ENCODE measurements at regions not wholly inside any gene's neighbourhood (a gene's known extent, or its start where the extent isn't known, plus 50 kb on each side); places are given as distances from the start of the nearest gene placed in this dataset.
"Not testable (repeated sequence)": the region's sequence is repeated elsewhere in the genome, so short reads cannot be mapped to it uniquely, and the experiment has no call there.

DNA sequence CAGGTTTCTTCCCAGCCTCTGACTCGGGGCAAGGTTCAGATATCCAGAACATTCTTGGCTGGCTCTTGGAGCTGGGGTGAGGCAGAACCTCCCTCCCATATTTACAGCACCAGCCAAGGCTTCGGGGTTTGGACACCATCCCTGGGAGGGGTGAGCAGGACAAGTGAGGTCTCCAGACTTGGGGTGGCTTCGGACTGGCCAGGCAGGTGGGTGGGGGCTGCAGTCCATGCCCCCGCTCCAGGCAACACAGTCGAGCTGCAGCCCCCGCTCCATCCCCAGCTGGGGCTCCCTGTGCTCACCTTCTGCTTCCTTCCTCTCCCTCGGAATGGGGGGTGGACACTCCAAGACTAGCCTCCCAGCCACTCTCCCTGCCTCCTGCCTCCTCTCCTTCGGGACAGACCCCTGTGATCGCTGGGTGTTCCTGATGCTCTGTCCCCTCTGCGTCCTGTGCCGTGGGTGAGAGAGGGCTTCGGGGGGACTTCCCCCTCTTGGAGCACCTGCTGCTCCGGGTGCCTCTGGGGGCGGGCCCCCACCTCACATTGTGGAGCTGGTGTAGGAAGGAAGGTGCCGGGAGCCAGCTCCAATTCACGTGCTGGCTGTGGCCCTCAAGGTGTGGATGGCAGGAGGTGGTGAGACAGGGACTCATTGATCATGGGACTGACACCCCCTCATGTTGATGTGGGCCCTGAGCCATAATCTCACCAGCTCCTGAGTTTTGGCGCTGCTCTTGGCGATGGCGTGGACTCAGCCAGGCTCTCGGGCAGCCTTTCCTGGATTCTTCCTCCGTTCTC lies 189.2 kb downstream of the SEC14L1 start:
- Mint-ChIP-seq H3K36me3 (ENCODE audit: low read depth) (no peaks in the 10 kb centered on the region), H3K4me3 (no peak overlapping the region), H3K27me3 (no peaks in the 10 kb centered on the region), H3K9me3 (no peaks in the 10 kb centered on the region), H3K27ac (no peak overlapping the region), H3K4me1 (ENCODE audit: low read depth) (peaks cover 53% of the 10 kb centered on the region)
- DNase-seq: peak; percentile 30

DNA sequence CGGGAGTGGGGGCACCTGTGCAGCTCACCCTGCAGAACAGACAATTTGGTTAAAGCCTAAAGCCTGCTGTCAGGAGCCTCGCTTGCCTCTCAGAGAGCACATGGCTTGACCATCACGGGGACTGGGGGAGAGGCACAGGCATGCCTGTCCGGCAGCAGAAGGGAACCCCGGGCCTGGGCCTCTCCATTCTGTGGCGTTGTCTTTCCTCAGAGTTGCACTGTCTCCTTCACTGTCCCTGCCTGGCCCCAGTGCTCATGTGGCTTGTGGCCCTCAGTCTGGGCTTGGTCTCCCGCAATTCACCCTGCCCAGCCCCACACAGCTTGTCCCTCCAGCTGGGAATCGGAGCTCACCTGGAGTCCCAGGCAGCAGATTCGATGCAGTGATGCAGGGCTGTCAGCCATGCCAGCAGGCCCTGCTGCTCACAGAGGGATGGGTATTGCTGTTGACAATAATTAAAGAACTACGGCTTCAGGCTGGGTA lies 189.9 kb downstream of the SEC14L1 start:
- H3K27ac Mint-ChIP-seq: no peak overlapping the region
- H3K4me1 Mint-ChIP-seq (ENCODE audit: low read depth): peaks cover 46% of the 10 kb centered on the region
- no peak overlapping the region for H3K4me3 Mint-ChIP-seq
- H3K9me3 Mint-ChIP-seq: no peaks in the 10 kb centered on the region
- H3K27me3 Mint-ChIP-seq: no peaks in the 10 kb centered on the region
- H3K36me3 Mint-ChIP-seq (ENCODE audit: low read depth): no peaks in the 10 kb centered on the region
- peak; percentile 34 for DNase-seq

DNA sequence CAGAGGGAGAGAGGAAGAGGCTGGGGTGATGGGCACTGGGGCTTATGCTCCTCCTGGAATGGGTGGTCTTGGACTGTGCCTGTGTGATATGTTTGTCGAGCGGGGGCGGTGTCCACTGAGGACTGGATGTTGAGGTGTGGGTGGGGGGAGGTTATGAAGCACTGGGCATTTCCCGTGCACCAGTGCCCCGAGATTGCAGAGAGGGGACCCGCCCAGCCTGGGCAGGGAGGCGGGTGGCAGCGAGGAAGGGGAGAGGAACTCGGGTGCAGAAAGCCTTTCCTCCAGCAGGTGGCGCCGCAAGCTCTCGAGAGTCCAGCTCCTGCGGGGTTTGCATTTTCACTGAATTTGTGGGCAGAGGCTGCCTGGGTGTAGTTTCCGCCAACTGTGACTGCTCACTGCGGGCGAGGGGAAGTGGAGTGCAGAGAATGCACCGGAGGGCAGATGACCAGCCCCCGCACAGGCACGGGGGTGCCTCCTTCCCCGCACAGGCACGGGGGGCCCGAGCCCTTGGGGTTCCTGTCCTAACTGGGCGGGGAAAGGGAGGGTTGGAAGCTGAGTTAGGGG lies 190.6 kb downstream of the SEC14L1 start:
- H3K36me3 Mint-ChIP-seq (ENCODE audit: low read depth): no peaks in the 10 kb centered on the region
- no peaks in the 10 kb centered on the region for H3K27me3 Mint-ChIP-seq
- H3K27ac Mint-ChIP-seq: peak overlapping the region; percentile 92
- DNase-seq: peak; percentile 98
- peak overlapping the region; percentile 69 for H3K4me3 Mint-ChIP-seq
- H3K9me3 Mint-ChIP-seq: no peaks in the 10 kb centered on the region
- H3K4me1 Mint-ChIP-seq (ENCODE audit: low read depth): peaks cover 39% of the 10 kb centered on the region

DNA sequence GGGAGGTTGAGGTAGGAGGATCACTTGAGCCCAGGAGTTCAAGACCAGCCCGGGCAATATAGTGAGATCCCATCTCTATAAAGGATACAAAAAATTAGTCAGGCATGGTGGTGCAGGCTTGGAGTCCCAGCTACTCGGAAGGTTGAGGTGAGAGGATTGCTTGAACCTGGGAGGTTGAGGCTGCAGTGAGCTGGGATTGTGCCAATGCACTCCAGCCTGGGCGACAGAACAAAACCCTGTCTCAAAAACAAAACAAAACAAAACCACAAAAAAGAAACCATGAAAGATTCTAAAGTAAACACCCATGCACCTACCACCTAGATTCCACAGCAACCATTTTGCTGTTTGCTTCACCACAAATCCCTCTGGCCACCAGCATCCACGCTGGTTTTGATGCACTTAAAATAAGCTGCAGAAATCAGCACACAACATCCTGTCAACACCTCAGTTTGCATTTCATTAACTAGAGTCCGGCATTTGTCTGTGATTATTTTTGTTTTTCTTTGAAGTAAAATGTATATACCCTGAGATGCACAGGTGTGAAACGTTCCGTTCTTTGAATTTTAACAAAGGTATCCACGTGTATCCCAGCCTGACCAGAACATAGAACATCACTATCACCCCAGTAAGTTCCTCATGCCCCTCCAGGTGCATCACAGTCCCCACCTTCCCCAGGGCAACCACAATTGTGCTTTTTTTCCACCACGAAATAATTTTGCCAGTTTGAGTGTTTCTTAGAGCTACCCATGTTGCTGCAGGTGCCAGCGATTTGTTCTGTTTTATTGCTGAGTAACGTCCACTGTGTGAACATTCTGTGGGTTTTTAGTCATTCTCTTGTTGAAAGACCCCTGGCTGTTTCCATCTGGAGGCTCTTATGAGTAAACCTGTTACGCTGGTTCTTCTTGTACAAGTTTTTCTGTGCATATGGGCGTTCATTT lies 191.5 kb downstream of the SEC14L1 start:
- Mint-ChIP-seq H3K9me3 (peaks cover 2% of the 10 kb centered on the region), H3K27ac (peak overlapping the region; percentile 92), H3K27me3 (no peaks in the 10 kb centered on the region), H3K36me3 (ENCODE audit: low read depth) (peaks cover 3% of the 10 kb centered on the region), H3K4me1 (ENCODE audit: low read depth) (peaks cover 33% of the 10 kb centered on the region), H3K4me3 (peak overlapping the region; percentile 69)
- DNase-seq: peak; percentile 44

DNA sequence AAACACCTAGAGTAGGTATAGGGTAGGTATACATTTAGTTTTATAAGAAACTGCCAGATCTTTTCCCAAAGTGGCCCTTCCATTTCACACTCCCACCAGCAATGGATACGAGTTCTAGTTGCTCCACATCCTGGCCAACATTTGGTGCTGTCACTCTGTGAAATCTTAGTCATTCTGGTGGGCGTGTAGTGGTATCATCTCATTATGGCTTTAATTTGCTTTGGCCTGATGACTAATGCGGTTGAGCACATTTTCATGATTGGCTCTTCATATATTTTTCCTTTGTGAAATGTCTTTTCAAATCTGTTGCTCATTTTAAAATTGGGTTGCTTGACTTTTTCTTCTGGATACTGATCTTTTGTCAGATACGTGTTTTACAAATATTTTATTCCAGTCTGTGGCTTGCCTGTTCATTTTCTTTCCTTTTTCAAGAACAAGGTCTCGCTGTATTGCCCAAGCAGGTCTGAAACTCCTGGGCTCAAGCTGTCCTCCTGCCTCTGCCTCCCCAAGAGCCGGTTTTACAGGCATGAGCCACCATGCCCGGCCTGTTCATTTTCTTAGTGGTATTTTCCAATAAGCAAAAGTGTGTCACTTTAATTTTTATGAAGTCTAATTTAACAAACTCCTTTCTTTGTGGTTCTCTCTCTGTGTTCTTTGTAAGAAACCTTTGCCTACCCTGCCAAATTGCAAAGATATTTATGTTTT lies 192.4 kb downstream of the SEC14L1 start:
- Mint-ChIP-seq H3K27ac (peak overlapping the region; percentile 92), H3K27me3 (no peaks in the 10 kb centered on the region), H3K9me3 (peaks cover 6% of the 10 kb centered on the region), H3K4me3 (peak overlapping the region; percentile 69), H3K4me1 (ENCODE audit: low read depth) (peaks cover 33% of the 10 kb centered on the region), H3K36me3 (ENCODE audit: low read depth) (peaks cover 4% of the 10 kb centered on the region)
- peak; percentile 40 for DNase-seq

DNA sequence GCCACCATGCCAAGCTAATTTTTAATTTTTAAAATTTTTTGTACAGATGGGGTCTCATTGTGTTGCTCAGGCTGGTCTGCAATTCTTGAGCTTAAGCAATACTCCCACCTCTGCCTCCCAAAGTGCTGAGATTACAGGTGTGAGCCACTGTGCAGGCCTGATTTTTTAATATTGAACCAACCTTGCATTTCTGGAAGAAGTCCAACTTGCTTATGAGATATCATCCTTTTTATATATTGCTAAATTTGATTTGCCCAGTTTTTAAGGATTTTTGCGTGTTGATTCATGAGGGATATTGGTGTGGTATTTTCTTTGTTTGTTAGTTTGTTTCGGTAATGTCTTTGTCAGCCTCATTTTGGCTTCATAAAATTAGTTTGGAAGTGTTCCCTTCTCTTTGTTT lies 196.4 kb downstream of the SEC14L1 start:
- DNase-seq: no peak
- Mint-ChIP-seq H3K9me3 (peaks cover 6% of the 10 kb centered on the region), H3K36me3 (ENCODE audit: low read depth) (peaks cover 4% of the 10 kb centered on the region), H3K4me1 (ENCODE audit: low read depth) (peaks cover 46% of the 10 kb centered on the region), H3K27ac (no peak overlapping the region), H3K27me3 (no peaks in the 10 kb centered on the region), H3K4me3 (no peak overlapping the region)

DNA sequence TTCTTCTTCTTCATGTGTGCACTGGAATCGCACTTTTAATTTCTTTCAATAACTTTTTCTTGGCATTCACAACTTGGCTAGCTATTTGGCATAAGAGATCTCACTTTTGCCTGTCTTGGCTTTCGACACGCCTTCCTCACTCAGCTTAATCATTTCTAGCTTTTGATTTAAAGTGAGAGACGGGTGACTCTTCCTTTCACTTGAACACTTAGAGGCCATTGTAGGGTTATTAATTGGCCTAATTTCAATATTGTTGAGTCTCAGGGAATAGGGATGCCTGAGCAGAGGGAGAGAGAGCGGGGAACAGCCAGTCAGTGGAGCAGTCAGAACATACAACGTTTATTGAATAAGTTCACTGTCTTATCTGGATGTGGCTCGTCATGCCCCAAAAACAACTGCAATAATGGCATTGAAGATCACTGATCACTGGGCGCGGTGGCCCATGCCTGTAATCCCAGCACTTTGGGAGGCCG lies 200.3 kb downstream of the SEC14L1 start:
- Mint-ChIP-seq H3K36me3 (ENCODE audit: low read depth) (peaks cover 4% of the 10 kb centered on the region), H3K4me3 (peak overlapping the region; percentile 63), H3K4me1 (ENCODE audit: low read depth) (peaks cover 53% of the 10 kb centered on the region), H3K27me3 (no peaks in the 10 kb centered on the region), H3K9me3 (peaks cover 8% of the 10 kb centered on the region), H3K27ac (peak overlapping the region; percentile 92)
- DNase-seq: peak; percentile 36

DNA sequence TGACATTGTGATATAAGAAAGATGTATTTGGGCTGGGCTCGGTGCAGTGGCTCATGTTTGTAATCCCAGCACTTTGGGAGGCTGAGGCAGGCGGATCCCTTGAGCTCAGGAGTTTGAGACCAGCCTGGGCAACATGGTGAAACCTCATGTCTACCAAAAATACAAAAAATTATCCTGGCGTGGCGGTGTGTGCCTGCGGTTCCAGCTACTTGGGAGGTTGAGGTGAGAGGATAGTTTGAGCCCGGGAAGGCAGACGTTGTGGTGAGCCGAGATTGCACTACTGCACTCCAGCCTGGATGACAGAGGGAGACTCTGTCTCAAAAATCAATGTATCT lies 201.9 kb downstream of the SEC14L1 start:
- H3K4me3 Mint-ChIP-seq: peak overlapping the region; percentile 63
- peak overlapping the region; percentile 92 for H3K27ac Mint-ChIP-seq
- H3K9me3 Mint-ChIP-seq; H3K27me3 Mint-ChIP-seq; H3K36me3 Mint-ChIP-seq (ENCODE audit: low read depth): not testable (repeated sequence)
- peaks cover 55% of the 10 kb centered on the region for H3K4me1 Mint-ChIP-seq (ENCODE audit: low read depth)
- DNase-seq: peak; percentile 32

DNA sequence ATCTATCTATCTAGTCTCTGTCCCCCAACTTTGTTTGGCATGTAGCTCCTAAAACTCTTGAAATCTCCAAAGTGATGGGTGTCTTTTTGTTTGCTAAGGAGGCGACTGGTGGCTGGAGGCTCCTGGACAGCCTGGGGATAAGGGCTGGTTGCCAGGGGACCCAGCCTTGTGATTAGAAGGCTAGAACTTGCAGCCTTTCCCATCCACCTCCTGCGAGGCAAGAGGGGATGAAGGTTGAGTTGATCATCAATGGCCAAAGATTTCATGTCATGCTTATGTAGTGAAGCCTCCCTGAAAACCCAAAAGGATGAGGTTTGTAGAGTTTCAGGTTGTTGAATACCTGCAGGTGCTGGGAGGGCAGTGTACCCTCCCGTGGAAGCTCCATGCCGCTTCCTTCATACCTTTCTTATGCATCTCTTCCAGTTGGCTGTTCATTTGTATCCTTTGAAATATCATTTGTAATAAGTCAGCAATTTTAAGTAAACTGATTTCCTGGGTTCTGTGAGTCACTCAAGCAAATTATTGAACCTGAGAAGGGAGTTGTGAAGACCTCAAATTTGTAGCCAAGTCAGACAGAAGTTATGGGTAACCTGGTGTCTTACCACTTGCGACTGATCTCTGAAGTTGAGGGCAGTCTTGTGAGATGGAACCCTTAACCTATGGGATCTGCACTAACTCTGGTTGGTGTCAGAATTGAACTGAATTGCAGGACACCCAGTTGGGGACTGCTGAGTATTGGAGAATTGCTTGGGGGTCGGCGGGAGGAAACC lies 202.4 kb downstream of the SEC14L1 start:
- peak overlapping the region; percentile 92 for H3K27ac Mint-ChIP-seq
- H3K27me3 Mint-ChIP-seq: no peaks in the 10 kb centered on the region
- H3K9me3 Mint-ChIP-seq: peaks cover 2% of the 10 kb centered on the region
- no peaks in the 10 kb centered on the region for H3K36me3 Mint-ChIP-seq (ENCODE audit: low read depth)
- H3K4me1 Mint-ChIP-seq (ENCODE audit: low read depth): peaks cover 58% of the 10 kb centered on the region
- H3K4me3 Mint-ChIP-seq: peak overlapping the region; percentile 63
- DNase-seq: peak; percentile 36

DNA sequence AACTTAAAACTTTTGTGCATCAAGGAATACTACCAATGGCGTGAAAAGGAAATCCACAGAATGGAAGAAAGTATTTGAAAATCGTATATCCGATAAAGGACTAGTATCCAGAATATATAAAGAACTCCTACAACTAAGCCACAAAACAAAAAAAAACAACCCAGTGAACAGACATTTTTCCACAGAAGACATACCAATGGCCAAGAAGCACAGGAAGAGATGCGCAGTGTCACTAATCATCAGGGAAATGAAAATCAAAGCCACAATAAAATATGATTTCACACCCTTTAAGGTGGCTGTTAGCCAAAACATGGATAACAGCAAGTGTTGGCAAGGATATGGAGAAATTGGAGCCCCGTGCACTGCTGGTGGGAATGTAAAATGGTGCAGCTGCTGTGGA lies 203.3 kb downstream of the SEC14L1 start:
- Mint-ChIP-seq H3K4me3 (no peak overlapping the region), H3K27me3 (no peaks in the 10 kb centered on the region), H3K4me1 (ENCODE audit: low read depth) (peaks cover 55% of the 10 kb centered on the region), H3K36me3 (ENCODE audit: low read depth) (no peaks in the 10 kb centered on the region), H3K9me3 (peaks cover 2% of the 10 kb centered on the region), H3K27ac (no peak overlapping the region)
- DNase-seq: no peak

DNA sequence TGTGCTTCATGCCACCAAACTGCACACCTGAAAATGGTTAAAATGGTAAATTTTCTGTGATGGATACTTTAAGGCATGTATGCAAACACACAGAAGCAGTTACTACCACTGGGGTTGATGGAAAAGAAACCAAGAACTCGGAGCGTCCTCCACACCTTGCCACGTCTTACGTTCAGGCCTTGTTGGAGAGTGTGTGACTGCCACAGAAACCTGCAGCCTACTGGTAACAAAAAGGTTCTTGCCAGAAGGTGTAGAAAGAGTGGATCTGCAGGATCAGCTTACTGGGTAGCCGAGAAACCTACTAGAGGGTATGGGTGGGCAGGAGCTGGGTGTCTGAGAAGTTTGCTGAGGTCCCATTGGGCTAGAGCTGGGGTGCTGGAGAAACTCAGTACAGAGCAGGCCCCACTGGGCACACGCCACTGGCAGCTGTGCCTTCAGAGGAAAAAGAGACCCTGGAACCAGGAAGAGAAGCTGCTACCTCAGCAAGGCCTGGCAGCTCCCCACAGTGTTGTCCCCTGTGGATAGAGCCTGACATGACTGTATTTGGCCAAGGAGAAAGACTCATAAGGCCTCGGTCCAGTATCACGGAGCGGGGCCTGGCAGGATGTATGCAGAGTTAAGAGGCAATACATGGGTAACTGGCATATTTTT lies 204.6 kb downstream of the SEC14L1 start:
- DNase-seq: peak; percentile 24
- H3K9me3 Mint-ChIP-seq: peaks cover 2% of the 10 kb centered on the region
- peaks cover 53% of the 10 kb centered on the region for H3K4me1 Mint-ChIP-seq (ENCODE audit: low read depth)
- H3K27ac Mint-ChIP-seq: no peak overlapping the region
- no peaks in the 10 kb centered on the region for H3K36me3 Mint-ChIP-seq (ENCODE audit: low read depth)
- H3K27me3 Mint-ChIP-seq: no peaks in the 10 kb centered on the region
- no peak overlapping the region for H3K4me3 Mint-ChIP-seq

DNA sequence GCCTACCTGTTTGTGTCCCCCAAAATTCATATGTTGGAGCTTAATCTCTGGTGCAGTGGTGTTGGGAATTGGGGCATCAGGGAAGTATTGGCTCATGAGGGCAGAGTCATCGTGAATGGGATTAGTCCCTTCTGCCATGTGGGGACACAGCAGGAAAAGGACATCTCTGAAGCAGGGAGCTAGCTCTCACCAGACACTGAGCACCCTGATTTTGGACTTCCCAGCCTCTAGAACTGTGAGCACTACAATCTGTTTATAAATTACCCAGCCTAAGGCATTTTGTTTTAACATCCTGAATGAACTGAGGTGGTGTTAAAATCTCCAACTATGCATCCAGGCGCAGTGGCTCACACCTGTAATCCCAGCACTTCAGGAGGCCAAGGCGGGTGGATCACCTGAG lies 206.0 kb downstream of the SEC14L1 start:
- no peak overlapping the region for H3K4me3 Mint-ChIP-seq
- H3K27ac Mint-ChIP-seq: no peak overlapping the region
- no peaks in the 10 kb centered on the region for H3K36me3 Mint-ChIP-seq (ENCODE audit: low read depth)
- H3K27me3 Mint-ChIP-seq: no peaks in the 10 kb centered on the region
- DNase-seq: peak; percentile 12
- H3K4me1 Mint-ChIP-seq (ENCODE audit: low read depth): peaks cover 51% of the 10 kb centered on the region
- peaks cover 2% of the 10 kb centered on the region for H3K9me3 Mint-ChIP-seq

DNA sequence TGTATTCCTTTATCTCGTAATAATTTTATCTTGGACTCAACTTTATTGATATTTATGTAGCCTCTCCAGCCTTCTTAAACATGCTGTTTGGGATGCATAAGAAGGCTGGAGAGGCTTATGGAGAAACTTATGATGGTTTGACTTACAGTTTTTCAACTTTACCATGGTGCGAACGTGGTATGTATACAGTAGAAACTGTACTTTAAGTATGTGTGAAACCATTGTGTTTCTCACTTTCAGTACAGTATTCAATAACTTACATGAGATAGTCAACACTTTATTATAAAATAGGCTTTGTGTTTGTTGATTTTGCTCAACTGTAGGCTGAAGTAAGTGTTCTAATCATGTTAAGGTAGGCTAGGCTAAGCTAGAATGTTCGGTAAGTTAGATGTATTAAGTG lies 206.8 kb downstream of the SEC14L1 start:
- no peak overlapping the region for H3K4me3 Mint-ChIP-seq
- no peak overlapping the region for H3K27ac Mint-ChIP-seq
- no peaks in the 10 kb centered on the region for H3K27me3 Mint-ChIP-seq
- peaks cover 2% of the 10 kb centered on the region for H3K9me3 Mint-ChIP-seq
- peaks cover 46% of the 10 kb centered on the region for H3K4me1 Mint-ChIP-seq (ENCODE audit: low read depth)
- DNase-seq: no peak
- H3K36me3 Mint-ChIP-seq (ENCODE audit: low read depth): no peaks in the 10 kb centered on the region

Measured in activated T-cell treated with anti-CD3 and anti-CD28 coated beads, Interleukin-2, amount 50 U/mL, for 24 hours (primary cell).